HG03135 (cell line): ENCODE measurements at regions not wholly inside any gene's neighbourhood (a gene's known extent, or its start where the extent isn't known, plus 50 kb on each side); places are given as distances from the start of the nearest gene placed in this dataset.
"Not testable (repeated sequence)": the region's sequence is repeated elsewhere in the genome, so short reads cannot be mapped to it uniquely, and the experiment has no call there.

Experiments used
- ATAC-seq: cut with Tn5 transposase; IDR thresholded peaks from one replicate; pipeline ENCODE4 v1.9.1; 2021; ENCODE audit warnings: mild to moderate bottlenecking, moderate library complexity; ENCODE audit not compliant: unreplicated experiment

DNA sequence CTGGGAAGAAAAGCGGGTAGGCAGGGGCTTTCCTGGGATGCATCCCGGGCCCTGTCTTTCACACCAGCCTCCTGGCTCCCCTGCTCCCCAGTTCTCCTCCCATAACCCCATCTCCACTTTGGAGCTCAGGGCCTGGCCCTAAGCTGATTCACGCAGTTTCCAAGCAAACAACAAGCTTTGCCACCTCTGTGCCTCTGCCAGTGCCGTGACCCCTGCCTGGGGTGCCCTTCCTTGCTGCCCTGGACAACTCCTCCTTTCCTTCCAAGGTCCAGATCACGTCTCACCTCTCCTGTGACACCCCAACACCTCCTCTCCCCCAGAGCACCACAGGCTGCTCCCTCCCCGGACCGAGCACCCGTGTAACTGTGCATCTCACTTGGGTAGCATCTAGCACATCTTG is 184.5 kb downstream of the NPIPB11 start:
- not testable (repeated sequence) for ATAC-seq

DNA sequence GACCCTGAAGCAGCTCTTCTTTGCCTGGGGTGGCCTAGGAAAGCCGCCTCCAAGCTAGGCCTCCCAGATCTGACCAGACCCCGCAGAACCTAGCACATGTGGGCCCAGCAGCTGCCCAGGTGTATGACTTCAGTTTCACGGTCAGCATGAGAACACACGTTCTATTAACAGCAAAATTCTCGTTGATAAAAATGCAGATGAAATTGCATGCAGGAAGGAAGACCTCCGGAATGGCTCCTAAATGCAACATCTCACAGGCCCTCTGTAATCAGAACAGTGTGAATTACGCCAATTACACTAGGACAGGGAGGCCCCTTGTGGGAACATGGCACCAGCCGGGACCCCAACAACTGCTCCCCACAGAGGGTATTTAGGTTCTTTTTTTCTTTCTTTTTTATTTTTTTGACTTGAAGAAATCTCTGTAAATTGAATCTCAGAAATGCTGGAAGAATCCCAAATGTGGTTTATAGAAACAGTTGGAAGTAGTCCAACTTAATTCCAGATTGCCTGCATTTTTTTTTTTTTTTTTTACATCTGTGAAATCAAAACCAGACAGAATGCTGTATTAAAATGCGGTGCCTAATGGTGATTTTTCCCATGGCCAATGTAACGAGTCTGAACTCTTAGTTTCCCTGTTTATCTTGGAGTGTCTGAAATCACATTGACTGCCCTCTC is 185.1 kb downstream of the NPIPB11 start:
- not testable (repeated sequence) for ATAC-seq

DNA sequence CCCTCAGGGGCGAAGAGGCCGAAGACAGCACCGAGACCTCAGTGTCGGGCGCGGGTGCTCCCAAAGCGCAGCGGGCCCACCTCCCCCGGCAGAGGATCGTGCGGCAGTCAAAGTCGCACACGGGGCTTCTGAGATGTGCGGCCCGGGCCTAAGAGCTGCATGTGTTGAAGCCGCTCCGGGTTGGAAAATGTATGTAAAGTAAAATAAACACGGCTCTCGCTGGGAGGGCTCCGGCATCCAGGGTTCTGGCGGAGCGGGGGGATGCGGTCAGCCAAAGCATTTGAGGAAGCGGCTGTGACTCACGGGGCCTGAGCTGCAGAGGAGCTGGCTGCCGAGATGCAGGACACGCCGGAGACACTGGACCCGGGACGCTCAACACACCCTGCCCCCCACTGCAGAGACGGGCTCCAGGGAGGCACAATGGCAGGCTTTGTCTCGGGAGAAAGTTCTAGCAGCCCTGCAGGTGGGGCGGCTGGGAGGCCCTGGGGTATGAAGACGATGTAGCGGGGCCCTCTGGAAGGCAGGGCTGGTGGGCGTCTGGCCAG is 185.8 kb downstream of the NPIPB11 start:
- not testable (repeated sequence) for ATAC-seq

DNA sequence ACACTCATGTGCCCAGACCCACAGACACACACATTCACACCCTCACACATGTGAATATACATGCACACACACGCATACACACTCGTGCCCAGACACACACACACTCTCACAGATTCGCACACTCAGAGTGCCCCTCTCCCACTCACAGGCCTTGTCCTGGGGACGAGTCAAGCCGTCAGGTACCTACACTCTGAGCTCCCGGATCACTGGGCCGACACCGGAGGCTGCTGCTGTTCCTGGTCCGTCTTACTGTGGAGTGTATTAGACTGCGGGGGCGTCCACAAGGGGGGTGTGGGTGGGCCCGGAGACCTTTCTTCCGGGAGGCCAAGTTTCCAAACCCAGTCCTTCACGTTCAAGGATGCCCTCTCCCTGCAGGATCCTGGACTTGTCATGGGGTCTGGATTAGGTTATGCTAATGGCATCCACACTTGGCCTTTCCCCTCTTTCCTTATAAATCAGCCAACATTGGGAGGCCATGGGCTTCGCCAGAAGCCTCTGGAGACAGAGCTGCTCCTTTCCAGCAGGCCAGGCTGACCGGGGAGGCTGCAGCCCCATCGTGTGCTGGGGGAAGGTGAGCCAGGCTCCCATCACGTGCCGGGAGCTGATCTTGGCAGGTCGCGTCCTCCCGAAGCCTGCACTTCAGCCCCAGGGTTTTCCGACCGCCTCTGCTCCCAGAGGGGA is 186.4 kb downstream of the NPIPB11 start:
- not testable (repeated sequence) for ATAC-seq

DNA sequence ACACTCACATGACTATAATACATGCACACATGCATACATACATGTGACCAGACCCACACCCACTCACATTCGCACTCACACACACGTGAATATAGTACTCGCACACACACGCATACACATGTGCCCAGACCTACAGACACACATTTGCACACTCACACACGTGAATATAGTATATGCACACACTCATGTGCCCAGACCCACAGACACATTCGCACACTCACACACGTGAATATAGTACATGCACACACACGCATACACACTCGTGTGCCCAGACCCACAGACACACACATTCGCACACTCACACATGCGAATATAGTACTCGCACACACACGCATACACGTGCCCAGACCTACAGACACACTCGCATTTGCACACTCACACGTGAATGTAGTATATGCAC is 186.9 kb downstream of the NPIPB11 start:
- not testable (repeated sequence) for ATAC-seq

DNA sequence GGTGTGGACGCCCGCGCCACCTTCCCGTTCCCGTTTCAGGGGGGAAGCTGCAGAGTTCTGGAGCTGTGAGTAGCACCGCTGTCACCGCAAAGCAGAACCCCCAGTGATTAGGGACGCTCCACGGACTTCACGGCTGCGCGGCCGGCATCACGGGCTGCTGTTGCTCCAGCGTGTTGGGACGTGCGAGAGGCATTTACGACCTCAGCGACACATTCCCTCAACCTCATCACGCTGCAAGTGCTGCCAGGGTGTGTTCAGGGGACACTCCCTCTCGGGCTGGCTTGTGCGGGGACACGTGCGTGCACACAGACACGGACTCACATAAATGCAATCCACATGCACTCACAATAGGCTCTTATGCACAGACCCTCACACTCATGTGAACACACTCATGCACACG is 187.9 kb downstream of the NPIPB11 start:
- ATAC-seq, result not testable (repeated sequence)

DNA sequence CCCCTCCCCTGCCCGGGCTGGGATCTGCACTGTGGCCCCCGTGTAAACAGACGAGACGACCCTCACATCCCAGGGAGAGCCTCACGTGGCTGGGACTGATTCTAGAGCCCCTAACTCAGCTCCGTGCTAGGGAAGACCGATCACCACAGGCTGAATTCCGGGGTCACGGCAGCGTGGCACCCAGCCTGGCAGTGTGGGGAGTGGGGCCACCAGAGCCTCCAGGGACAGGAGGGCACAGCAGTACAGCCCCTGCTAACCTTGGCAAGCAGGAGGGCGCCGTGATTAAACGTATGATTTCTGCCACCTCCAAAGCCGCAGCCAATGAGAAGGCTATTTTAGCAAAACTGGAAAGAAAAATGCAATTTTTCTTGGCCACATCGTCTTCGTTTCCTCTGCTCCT is 188.3 kb downstream of the NPIPB11 start:
- not testable (repeated sequence) for ATAC-seq

DNA sequence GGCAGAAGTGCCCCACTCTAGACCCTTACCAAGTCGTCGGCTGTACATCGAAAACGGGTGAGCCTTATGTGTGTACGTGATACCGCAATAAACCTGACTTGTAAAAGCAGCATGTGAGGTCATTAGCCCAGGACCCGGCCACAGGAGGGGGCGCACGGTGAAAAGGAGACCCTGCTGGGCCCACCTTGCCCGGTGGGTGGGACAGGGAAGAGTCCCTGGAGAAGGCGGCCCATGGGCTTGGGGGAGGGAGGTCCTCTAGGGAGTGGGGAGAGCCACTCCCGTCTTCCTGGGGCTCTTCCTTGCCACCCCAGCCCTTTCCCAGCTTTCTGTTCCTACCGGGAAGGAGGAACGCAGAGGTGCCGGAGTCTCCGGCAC is 188.8 kb downstream of the NPIPB11 start:
- ATAC-seq, result not testable (repeated sequence)

DNA sequence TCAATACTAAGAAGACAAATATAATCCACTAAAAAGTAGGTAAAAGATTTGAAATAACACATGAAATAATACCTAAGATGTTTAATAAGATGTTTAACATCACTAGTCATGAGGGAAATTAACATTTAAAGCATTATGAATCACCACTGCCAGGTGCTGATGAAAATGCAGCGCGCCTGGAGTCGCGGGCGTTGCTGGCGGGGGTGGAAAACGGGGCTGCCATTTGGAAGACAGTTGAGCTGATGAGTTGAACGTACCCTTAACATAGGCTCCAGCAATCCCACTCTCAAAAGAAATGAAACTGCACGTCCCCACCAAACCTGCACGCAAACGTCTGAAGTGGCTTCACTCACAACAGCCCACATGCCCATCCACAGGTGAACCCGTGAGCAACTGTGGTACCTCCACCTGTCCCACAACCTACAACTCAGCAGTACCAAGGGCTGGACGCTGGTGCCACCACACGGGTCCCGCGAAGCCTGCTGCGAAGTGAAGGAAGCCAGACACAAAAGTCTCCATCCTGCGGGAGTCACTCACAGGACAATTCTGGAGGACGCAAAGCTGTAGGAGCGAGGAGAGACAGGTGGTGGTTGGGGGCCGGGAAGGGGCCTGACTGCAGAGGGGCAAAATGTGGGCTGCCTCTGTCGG is 189.3 kb downstream of the NPIPB11 start:
- not testable (repeated sequence) for ATAC-seq

DNA sequence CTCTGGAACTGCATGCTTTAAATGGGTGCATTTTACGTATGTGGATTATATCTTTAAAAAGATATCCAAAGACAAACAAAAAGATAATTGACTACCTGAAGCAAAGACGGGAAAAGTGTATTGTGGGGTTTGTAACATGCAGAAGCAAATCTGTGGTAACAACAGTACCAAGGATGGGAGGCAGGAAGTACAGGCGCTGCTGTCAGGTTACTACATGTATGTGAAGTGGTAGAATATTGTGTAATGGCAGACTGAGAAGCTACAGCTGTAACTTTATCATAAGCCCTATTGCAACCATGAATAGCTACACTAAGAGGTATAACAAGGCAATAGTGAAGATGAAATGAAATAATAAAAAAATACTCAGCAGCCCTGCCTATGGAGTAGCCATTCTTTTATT is 192.7 kb downstream of the NPIPB11 start:
- ATAC-seq, result not testable (repeated sequence)

DNA sequence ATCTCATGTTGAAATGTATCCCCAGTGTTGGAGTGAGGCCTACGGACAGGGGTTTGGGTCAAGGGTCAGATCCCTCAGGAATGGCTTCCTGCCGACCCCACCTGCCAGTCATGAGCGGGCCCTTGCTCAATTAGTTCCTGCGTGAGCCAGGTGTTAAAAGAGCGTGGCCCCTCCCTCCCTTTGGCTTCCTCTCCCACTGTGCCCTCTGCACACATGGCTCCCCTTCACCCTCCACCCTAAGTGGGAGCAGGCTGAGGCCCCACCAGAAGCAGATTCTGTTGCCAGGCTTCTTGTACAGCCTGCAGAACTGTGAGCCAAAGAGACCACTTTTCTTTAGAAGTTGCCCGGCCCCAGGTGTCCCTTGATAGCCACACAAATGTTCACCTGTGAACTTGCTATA is 193.3 kb downstream of the NPIPB11 start:
- ATAC-seq, result not testable (repeated sequence)

DNA sequence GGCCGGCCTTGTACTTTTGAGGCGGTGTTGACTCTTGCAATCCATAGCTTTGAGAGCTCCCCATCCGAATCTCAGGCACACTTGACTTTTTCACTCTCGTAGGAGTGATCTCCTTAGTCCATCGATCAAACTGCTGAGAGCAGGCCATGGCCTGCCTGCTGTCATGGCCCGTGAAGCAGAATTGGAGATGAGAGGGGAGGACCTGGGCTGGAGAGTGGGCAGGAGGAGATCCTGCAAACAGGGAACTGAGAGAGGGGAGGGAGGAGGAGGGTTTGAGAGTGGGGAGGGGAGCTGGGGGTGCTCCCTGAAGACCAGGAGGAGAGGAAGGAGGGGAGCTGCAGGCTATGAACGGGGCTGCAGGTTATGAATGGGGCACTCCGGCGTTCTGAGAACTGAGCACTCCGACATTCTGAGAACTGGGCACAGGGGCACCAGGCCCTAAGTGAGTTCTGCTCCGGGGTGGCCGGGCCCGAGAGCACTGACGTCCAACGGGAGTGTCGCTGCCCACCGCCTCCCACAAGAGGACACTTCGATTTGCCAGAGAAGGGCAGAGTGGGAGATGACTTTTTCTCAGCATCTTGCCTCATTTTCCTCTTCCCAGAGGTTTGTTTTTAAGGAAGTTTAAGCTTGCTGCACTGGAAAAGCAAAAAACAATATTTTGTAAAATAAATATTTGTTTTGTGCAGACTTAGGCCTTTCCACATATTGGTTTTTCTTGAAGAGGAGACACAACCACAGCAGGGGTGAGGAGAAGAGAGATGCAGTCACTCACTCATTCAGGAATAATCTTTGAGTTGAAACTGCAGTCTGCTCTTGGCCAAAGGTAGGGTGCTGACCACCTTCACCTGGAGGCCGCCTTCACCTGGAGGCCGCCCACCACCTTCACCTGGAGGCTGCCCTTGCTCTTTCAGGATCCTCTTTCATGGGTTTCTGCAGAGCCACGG is 194.2 kb downstream of the NPIPB11 start:
- not testable (repeated sequence) for ATAC-seq

DNA sequence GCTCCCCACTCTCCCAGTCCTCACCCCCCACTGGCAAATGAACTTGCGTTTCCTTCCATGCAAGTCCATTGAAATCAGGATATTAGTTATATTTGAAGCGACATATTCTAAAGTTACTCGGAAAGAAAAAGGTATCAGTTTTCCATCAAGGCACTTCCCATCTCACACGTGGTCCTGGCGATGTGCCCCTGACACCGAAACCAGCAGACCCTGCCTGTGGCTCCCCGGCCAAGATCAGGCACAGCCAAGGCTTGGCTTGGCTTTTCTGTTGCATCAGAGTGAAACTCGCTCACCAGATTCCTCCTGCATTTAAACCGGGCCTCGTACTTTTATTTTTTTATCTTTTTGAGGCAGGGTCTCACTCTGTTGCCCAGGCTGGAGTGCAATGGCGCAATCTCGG is 195.1 kb downstream of the NPIPB11 start:
- not testable (repeated sequence) for ATAC-seq

DNA sequence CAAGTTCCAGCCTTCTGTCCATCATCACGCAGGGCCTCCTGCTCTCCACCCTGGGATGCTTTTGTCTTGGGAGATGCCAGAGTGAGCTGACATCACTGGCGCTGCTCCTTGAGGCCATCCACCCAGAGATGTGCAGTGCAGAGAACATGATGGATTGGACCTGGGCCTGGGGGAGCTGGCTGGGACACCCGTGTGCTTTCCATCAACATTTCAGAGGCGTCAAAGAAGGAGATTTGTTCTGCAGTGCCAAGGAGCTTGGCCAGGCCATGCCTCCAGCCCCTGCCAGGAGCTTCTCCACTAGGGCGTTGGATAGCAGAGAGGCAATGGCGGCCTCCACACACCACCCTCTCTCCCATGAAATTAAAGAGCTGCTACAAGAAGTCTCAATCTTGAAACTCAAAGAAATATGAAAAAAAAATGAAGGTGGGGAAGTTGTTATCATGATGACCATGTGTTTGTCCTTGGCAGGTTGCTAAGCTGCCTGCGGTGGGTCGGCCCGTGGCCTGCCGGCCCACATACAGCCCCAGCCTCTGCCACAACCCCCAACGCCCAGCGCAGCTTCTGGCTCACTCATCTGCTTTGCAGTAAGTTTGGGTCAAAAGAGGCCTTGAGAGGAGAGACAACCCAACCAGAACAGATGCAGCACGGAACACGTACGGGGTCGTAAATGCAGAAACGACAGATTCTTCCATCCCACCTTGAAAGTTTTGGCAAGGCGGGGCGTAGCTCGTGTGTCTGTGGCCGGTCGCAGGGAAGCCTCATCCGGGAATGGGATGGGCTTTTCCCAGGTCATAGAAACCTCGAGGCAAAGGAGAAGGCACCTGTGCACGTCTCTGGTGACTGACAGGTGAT is 196.0 kb downstream of the NPIPB11 start:
- not testable (repeated sequence) for ATAC-seq

DNA sequence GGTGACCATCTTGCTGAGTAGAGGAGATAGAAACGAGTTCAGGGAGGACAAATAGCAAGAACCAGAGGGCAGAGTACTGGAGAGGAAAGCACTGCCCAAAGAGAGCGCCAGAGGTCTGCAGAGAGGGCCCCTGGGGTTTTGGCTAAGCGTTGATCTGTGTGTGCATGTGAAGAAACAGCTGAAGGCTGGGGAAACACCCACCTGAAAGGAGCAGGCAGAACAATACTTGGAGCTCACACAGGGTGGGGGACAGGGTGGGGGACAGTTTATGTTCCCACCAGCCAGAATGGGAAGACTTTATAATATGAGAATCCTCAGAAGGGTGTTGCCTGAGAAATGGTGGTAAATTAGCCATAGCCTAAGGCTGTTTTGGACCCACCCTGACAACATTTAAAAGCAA is 200.4 kb downstream of the NPIPB11 start:
- not testable (repeated sequence) for ATAC-seq

DNA sequence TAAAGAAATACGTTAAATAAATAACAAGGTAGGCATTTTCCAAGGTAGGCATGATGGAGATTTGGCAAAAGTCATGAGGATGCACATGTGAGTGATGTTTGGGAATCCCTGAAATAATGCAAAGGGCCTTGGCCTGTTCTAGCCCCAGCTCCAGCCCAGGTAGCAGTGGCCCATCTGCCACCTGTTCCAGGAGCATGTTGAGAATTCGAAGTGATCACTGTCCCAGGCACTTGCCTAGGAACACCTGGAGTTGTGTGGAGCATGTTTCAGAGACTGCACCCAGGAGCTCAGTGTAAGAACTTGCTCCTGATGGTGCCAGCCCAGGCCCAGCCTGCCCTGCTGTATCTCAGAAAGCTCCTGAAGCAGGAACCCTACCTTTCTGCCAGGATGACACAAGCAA is 201.4 kb downstream of the NPIPB11 start:
- ATAC-seq, result not testable (repeated sequence)

DNA sequence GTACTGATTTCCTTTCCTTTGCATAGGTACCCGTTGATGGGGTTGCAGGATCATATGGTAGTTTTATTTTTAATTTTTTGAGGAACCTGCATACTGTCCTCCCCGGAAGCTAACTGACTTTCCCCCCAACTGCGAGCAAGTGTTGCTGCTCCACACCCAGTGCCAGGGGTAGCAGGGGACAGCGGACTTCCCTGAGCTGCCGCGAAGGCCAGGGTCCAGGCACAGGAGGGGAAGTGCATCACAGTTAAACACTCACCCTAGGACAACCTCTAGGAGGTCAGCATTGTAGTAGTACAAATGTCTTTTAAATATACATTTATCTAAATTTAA is 201.7 kb downstream of the NPIPB11 start:
- no peak for ATAC-seq

DNA sequence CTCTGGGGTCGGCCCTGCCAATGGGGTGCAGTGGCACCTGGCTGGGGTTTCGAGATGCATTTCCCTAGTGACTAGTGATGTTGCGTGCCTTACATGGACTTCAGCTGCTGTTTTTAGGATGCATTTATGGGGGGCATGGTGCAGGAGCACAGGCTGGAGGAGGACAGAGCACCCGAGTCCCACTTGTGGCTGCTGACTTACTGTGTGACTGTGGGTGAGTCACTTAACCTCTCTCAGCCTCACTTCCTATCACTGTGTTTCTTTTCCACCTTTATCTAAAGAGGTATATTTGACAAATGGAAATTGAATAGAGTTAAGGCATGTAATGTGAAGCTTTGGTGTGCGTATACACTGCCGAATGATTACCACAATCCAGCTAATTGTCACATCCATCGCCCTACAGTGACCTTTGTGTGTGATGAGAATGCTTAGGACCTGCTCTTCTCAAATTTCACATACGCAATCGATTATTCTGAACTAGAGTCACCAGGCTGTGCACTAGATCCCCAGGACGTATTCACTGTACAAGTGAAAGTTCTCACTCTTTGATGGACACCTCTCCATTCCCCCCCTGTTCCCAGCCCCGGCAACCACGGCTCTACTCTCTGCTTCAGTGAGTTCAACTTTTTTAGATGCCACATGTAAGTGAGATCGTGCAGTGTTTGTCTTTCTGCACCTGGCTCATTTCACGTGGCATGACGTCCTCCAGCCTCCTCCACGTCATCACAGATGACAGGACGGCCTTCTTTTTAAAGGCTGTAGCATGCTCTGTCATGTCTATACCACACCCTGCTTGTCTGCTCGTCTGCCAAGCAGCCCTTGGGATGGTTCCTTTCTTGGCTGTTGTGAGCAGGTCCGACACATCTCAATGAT is 202.3 kb downstream of the NPIPB11 start:
- not testable (repeated sequence) for ATAC-seq
